NCI-H345 treated with DMSO at 0.1 percent for 48 hours (cell line): ENCODE measurements at regions not wholly inside any gene's neighbourhood (a gene's known extent, or its start where the extent isn't known, plus 50 kb on each side); places are given as distances from the start of the nearest gene placed in this dataset.
"Not testable (repeated sequence)": the region's sequence is repeated elsewhere in the genome, so short reads cannot be mapped to it uniquely, and the experiment has no call there.

Source experiments
- DNase-seq: peaks from one replicate; lab custom pipeline; 2025; ENCODE audit not compliant: unreplicated experiment; lab: John Stamatoyannopoulos, UW

DNA sequence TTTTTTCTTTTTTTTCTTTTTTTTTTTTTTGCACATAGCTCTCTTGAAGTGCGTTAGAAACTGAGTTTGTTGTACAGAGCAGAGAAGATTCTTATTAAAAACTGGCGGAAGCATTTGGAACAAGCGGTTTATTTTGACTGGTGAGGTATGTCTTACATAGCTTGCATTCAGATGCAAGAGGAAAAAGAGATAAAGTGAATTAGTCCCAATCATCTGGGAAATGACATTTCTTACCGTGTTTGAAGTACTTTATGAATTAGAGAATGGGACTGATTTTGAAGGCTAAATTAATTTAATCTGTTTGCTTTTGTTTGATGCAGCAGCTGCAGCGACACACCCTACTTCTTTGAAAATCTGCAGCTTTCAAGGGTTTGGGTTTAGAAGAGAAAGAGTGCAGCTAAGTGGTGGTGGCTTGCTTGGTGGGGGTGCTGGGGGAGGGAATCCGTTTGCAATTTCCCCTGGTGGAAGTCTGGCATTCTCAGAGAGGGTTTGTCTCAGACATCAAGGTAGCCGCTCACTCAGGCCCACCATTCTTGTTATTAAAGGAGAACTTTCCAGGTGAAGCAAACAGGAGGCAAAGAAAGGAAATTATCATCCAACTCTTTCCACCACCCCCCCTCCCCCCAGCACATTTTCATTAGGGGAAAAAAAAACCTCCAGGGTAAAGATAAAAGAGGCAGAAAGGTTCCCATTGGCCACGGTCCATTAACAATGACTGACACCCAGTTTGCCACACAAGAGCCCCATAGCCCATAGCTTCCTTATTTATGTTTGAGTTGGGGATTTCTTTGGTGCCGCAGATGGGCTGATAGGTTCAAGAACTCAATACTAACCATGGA lies 231.7 kb downstream of the SKIDA1 start:
- no peak for DNase-seq

DNA sequence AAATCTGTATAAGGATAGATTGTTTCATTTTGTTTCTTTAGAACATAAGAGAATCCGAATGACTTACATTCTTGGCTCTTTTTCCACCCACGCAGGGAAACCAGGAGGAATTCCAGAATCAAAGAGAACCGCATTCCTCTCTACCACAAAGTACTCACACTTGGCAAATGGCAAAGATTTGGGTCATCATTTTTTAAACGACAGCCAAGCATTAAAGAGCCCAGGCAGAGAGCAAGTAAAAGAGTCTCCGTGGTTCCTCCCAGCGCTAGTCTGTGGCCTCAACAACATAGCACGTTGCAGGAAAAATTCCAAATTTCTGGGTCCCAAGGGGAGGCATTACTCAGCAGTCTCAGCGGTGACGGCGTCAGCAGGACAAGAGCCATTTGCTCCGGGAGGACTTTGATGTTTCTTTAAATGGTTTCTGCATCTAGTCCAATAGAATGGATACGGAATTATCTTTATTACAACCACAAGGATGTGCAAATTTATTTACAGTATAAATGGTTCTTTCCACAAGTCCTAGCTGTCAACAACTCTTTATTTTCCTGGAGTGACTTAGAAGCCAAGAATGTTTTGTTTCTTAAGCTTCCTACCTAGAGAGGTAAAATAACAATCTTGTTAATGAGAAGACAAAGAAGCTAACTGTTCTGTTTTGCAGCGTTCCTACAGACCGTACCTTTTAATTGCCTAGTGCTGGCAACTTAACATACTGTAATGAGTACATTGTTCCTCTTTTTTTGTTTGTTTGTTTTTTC lies 232.5 kb downstream of the SKIDA1 start:
- no peak for DNase-seq

DNA sequence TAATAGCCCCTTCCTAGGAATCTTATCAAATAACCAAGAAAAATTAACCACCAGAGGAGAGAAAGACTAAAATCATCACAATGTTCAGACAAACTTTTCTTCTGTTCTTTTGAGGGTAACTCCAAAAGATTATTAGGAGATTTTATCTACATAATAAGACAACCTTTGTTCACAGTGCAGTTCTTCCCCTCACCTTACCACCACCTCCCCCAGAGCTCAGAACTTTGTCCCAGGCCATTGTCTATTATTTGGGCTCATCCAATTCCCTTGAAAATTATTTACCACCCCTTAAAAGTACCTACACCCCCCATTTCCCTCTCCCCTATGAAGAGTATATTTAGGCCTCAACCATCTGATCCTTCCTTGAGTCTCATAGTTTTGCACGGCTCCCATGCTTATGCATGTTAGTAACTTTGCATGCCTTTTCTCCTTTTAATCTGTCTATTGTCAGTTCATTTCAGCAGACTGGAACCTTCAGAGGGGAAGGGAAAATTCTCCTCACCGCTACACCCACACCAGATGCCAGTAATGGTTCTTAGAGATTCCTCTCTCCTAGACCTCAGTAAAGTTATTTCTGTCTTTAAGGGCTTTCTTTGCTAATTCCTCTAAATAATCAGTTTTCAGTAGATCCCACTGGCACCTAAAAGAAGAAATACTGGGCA lies 234.9 kb downstream of the SKIDA1 start:
- no peak for DNase-seq

GRCh38 chr10:21289961-21290360 lies 235.5 kb downstream of the SKIDA1 start:
- DNase-seq, result no peak

- DNase-seq, result no peak
Observed at GRCh38 chr10:21289271-21289670, 236.2 kb downstream of the SKIDA1 start.

DNA sequence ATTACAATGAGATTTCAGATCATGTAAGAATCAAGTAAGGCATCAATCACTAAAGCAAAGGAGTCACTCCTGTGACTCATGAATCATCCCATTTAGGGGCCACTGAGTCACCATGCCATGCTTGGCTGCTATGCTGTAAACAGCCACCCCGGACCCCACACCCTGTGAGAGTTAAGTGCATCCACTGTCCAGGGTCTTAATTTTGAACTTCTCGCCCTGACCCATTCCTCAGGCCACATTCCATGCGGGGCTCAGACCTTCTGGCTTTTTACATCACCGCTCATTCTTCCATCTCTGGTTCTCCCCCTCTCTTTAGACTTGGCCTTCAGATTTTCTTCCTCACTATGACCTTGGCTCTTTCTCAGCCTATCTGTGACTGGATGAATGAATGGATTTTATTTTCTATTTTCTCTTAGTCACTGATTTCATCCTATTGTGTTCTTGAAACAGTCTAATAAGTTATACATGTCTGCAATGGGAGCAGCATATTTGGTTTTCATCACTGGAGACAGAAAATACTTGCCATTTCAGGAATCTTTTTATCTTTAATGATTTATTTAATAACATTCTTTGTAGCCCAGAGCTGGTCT lies 239.6 kb downstream of the SKIDA1 start:
- DNase-seq, result no peak

GRCh38 chr10:21285207-21285606 lies 240.3 kb downstream of the SKIDA1 start:
- no peak for DNase-seq

GRCh38 chr10:21284301-21284700 lies 241.2 kb downstream of the SKIDA1 start:
- DNase-seq, result no peak

- not testable (repeated sequence) for DNase-seq
Observed at GRCh38 chr10:21283053-21283452, 242.4 kb downstream of the SKIDA1 start.

- no peak for DNase-seq
Observed at GRCh38 chr10:21281765-21282484, 243.6 kb downstream of the SKIDA1 start.

GRCh38 chr10:21280971-21281572 lies 244.4 kb downstream of the SKIDA1 start:
- no peak for DNase-seq

- DNase-seq, result no peak
Observed at GRCh38 chr10:21280037-21280436, 245.4 kb downstream of the SKIDA1 start.

GRCh38 chr10:21279217-21279575 lies 246.3 kb downstream of the SKIDA1 start:
- no peak for DNase-seq

DNA sequence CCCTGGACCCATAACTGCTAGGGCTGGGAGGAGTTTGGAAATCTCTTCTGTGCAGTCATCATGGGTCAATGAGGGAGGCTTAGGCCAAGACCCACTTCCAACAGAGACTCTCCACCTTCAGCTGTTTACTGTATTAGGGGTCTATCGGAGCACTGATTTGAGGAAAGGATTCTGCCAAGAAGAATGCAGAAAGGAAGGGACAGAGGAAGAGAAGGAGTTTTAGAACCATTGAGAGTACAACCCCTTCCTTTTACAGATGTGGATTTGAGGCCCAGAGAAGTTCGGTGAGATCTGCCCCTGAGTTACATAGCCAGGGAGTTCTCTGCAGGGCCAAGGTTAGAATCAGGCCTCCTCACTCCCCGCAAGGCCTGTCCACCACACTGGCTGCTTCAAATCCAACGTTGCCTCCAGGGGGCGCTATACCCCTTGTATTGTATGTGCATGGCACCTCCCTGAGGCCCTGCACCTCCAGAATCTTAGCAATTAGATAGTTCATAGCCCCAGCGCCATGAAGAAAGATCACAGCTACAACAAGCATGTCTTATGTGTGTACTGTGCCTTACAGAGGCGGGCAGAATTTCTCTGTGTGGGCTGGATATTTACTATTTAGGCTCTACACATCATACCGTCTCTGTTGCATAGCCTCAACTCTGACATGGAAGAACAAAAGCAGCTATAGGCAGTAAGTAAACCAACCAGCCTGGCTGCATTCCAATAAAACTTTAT lies 246.8 kb downstream of the SKIDA1 start:
- peak; percentile 12 for DNase-seq

- DNase-seq, result no peak
Observed at GRCh38 chr10:21273400-21273968, 252.0 kb downstream of the SKIDA1 start.

GRCh38 chr10:21272643-21273399 lies 252.7 kb downstream of the SKIDA1 start:
- DNase-seq, result no peak

GRCh38 chr10:21270976-21271375 lies 254.5 kb downstream of the SKIDA1 start:
- no peak for DNase-seq

DNA sequence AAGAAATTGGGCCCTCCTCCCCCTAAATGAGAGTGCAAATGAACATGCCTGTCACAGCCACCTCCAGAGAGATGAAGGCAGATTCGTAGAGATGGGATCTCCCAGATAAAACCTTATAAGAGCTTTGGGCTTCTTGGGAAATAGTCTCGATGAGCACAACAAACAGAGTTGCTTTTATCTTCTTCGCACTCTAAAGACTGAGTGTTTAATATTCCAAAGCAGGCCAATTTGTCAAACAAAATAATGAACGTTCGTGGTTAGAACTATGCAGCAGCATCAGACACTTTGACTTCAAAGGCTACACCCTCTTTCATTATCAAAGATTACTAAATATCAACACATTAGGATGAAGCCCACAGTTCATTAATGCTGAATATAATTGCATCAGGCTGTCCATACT lies 256.2 kb downstream of the SKIDA1 start:
- no peak for DNase-seq

GRCh38 chr10:21265622-21266021 lies 259.9 kb downstream of the SKIDA1 start:
- DNase-seq, result no peak
